ENCODE measurements at regions not wholly inside any gene's neighbourhood (a gene's known extent, or its start where the extent isn't known, plus 50 kb on each side); places are given as distances from the start of the nearest gene placed in this dataset.

DNA sequence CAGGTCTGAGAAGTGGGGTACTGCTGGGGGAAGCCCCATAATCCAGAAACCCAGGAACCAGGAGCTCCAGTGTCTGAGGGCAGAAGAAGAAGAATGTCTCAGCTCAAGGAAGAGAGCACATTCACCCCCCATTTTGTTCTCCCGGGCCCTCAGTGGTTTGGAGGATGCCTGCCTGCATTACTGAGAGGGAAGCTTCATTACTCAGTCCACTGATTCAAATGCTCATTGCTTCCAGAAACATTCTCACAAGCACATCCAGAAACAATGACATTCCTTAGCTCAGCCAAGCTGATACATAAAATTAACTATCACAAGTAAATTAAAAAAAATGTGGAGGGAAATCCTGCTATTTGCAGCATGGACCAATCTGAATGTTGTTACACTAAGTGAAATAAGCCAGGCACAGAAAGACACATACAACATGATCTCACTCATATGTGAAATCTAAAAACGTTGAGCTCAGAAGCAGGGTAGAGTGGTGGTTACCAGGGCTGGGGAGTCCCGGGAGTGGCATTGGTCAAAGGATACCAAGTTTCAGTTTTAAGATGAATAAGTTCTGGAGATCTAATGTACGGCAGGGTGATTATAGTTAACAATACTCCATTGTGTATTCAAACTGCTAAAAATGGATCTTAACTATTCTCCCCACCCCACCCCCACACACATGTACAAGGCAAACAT, 459.3 kb downstream of the GALR1 start:
- TF ChIP-seq, protein P1, sequence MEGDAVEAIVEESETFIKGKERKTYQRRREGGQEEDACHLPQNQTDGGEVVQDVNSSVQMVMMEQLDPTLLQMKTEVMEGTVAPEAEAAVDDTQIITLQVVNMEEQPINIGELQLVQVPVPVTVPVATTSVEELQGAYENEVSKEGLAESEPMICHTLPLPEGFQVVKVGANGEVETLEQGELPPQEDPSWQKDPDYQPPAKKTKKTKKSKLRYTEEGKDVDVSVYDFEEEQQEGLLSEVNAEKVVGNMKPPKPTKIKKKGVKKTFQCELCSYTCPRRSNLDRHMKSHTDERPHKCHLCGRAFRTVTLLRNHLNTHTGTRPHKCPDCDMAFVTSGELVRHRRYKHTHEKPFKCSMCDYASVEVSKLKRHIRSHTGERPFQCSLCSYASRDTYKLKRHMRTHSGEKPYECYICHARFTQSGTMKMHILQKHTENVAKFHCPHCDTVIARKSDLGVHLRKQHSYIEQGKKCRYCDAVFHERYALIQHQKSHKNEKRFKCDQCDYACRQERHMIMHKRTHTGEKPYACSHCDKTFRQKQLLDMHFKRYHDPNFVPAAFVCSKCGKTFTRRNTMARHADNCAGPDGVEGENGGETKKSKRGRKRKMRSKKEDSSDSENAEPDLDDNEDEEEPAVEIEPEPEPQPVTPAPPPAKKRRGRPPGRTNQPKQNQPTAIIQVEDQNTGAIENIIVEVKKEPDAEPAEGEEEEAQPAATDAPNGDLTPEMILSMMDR (IDR thresholded peaks at IDR 0.05; ENCODE audit: poor library complexity, severe bottlenecking), result no peak
- no peak for TF ChIP-seq EZH2 (IDR thresholded peaks at IDR 0.05; ENCODE audit: borderline replicate concordance, insufficient read depth, low read length, poor library complexity, severe bottlenecking)
